ENCODE measurements at regions not wholly inside any gene's neighbourhood (a gene's known extent, or its start where the extent isn't known, plus 50 kb on each side); places are given as distances from the start of the nearest gene placed in this dataset.
"Not testable (repeated sequence)": the region's sequence is repeated elsewhere in the genome, so short reads cannot be mapped to it uniquely, and the experiment has no call there.

DNA sequence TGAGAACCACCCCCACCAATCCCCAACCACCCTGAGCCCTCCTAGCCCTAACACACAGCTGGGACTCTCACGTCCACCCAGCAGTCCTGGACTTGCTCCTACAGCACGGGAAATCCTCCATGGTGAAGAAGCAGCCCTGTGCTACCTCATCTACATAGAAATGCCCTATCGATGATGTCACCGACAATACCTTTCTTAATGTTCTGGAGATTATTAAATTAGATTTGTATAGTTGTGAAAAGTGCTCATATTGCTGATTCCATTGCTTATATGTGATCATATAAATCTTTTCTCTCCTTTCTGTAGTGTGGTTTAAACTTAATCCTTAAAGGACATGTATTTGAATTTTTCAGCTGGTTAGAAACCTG, 97.1 kb downstream of the PPIAL4G start:
- DNase-seq (ENCODE audit: low read depth in 2 of 2) = not testable (repeated sequence)

DNA sequence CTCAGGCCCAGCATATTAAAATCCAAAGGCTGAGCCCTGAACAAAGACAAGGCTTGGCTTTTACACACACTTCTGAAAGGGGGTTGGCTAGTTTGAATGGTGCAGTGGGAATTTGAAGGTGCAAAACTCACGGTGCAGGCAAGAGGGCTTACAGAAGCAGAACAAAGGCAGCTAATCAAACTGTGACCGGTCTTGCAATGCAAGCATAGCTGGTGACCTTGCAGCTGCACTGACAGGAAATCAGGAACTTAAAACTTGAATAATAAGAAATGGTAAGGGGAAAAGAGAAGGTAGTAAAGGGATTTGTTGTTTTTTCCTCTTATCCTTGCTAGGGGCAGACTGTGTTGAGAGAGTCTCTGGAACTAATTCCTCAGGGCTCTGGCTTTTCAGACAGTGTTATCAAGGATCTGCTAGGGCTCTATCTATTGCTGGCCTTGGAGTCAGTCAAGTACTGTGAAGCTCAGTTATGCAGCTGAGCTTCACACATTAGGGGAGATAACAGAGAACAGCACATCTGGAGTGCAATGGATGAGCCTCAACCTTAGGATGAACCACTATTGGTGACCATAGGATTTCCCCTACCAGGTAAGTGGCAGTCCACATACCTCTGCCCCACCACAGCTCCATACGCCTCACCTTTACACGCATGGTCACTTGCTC, 97.6 kb downstream of the PPIAL4G start:
- DNase-seq (ENCODE audit: low read depth in 2 of 2) = no peak

- DNase-seq (ENCODE audit: low read depth in 2 of 2) = no peak
Observed at GRCh38 chr1:148383966-148384365, 99.1 kb downstream of the PPIAL4G start.

GRCh38 chr1:148379697-148380096, 103.4 kb downstream of the PPIAL4G start:
- no peak for DNase-seq (ENCODE audit: low read depth in 2 of 2)

- no peak for DNase-seq (ENCODE audit: low read depth in 2 of 2)
Observed at GRCh38 chr1:148379170-148379500, 104.0 kb downstream of the PPIAL4G start.

- DNase-seq (ENCODE audit: low read depth in 2 of 2) = not testable (repeated sequence)
Observed at GRCh38 chr1:148377992-148378391, 105.1 kb downstream of the PPIAL4G start.

DNA sequence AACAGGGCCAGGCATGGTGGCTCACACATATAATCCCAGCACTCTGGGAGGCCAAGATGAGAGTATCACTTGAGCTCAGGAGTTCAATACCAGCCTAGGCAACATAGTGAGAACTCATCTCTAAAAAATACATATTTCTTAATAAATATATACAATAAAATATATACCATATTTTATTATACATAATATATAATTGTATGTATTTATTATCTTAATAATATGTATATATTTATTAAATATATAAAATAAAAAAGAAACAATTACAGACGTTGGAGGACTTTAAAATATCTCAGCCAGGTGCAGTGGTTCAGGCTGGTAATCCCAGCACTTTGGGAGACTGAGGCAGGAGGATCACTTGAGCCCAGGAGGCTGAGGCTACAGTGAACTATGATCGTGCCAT, 106.1 kb downstream of the PPIAL4G start:
- not testable (repeated sequence) for DNase-seq (ENCODE audit: low read depth in 2 of 2)

GRCh38 chr1:148374101-148374500, 109.0 kb downstream of the PPIAL4G start:
- DNase-seq (ENCODE audit: low read depth in 2 of 2) = no peak

DNA sequence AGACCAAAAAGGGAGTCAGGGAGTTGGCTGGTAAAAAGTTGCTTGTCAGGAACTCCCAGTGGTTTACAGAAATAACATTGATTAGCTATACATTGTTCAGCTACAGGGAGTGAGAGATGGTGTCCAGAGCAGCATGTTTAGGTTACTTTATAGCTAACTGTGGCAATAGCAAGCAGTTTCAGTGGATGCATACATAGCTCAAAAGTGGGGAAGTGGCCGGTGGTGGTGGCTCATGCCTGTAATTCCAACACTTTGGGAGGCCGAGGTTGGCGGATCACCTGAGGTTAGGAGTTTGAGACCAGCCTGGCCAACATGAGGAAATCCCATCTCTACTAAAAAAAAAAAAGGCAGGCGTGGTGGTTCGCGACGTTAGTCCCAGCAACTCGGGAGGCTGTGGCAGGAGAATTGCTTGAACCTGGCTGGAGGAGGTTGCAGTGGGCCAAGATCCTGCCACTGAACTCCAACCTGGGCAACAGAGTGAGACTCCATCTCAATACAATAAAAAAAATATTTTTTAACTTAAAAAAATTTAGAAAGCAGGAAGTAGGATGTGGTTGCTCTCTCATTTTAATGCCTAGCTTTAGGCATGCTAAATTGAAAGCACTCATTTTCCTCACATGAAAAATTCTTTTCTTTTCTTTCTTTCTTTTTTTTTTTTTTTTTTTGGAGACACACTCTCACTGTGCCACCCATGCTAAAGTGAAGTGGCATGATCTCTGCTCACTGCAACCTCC, 109.7 kb downstream of the PPIAL4G start:
- DNase-seq (ENCODE audit: low read depth in 2 of 2) = no peak

- peak in 1 of 2 donors; percentile 9 for DNase-seq (ENCODE audit: low read depth in 2 of 2)
Observed at GRCh38 chr1:148372731-148373130, 110.4 kb downstream of the PPIAL4G start.

DNA sequence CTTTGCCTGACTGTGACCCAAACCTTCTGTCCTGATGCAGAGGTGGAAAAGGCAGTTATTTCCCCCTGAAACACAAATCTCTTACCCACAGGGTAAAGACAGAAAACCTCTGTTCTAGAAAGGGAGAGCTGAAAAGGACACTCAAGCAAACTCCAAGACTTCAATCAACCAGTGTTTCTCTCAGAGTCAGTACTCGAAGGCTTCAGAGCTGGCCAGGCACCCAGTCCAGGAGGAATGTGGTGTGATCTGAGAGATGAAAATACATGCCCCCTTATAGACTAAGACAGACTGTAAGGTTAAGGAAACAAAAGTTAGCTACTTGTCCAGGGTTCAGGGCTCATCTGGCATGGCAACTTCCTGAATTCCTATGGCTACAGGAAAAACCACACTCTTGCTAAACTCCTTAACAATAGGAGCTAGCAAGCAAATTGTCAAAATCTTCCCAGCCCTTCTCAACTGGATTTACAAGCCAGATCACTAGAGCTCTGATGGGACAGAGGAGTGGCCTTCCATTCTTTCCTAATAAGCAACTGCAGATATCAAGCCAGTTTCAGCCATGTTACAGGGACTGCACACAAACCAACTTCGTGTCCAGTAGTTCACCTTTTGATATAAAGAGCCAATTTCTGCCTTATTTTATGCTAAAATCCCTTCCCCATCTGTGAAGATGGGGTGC, 110.9 kb downstream of the PPIAL4G start:
- peak in 1 of 2 donors; percentile 19 for DNase-seq (ENCODE audit: low read depth in 2 of 2)

DNA sequence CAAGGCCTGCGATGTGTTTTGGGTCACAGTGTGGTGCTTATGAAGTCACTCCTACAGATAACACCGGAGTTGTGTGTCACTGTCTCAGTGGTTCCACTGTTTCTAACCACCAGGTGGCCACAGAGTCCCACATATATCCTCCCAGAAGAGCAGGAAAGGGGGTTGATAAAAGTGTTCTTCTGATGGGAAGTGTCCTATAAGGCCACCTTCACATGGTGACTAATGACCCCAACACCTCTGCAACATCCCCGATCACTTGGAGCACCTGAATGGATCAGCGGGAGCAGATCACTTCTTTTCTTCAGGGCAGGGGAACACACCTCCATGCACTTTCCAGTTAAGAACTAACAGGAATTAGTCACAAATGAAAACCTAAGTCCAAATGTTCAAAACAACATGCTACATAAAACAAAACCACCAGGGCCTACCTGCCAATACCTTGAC, 111.5 kb downstream of the PPIAL4G start:
- peak; percentile 60 to 75 for DNase-seq (ENCODE audit: low read depth in 2 of 2)

DNA sequence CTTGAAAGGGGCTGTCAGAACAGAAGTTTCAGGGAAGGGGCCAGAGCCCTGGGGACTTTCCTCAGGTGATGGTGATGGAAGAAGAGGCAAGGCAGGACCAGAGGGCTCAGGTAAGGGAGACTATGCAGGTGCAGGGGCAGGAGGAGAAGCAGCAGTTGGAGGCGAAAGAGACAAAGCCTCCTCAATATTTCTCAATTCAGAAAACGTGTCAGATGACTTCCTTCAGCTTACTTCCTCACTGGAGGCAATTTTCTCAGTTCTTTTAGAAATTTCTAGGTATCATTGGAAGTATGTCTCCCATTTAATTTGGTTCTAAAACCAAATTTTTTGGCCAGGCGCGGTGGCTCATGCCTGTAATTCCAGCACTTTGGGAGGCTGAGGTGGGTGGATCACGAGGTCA, 112.4 kb downstream of the PPIAL4G start:
- DNase-seq (ENCODE audit: low read depth in 2 of 2) = not testable (repeated sequence)

- DNase-seq (ENCODE audit: low read depth in 2 of 2) = no peak
Observed at GRCh38 chr1:148367596-148367995, 115.5 kb downstream of the PPIAL4G start.

GRCh38 chr1:148366136-148366753, 116.9 kb downstream of the PPIAL4G start:
- DNase-seq (ENCODE audit: low read depth in 2 of 2) = not testable (repeated sequence)

- DNase-seq (ENCODE audit: low read depth in 2 of 2) = not testable (repeated sequence)
Observed at GRCh38 chr1:148365151-148365550, 118.0 kb downstream of the PPIAL4G start.

GRCh38 chr1:148363979-148364378, 119.1 kb downstream of the PPIAL4G start:
- DNase-seq (ENCODE audit: low read depth in 2 of 2) = not testable (repeated sequence)

GRCh38 chr1:148363439-148363810, 119.7 kb downstream of the PPIAL4G start:
- no peak for DNase-seq (ENCODE audit: low read depth in 2 of 2)

- DNase-seq (ENCODE audit: low read depth in 2 of 2) = peak in 1 of 2 donors; percentile 3
Observed at GRCh38 chr1:148362626-148363438, 120.3 kb downstream of the PPIAL4G start.

DNA sequence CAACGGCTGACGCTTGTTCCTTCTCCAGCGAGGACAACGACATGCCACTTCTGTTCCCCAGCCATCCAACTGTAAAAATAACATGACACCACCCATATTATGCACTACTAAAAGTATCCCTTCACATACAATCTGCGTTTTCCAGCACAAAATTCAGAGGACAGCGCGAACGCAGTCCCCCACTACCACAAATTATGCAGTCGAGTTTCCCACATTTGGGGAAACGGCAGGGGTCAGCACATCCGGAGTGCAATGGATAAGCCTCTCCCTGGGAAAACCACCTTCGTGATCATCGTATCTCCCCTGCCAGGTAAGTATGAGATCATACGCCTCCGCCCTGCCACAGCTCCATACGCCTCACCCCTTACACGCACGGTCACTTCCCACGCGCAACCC, 120.9 kb downstream of the PPIAL4G start:
- DNase-seq (ENCODE audit: low read depth in 2 of 2) = no peak
